ENCODE measurements at regions not wholly inside any gene's neighbourhood (a gene's known extent, or its start where the extent isn't known, plus 50 kb on each side); places are given as distances from the start of the nearest gene placed in this dataset.

DNA sequence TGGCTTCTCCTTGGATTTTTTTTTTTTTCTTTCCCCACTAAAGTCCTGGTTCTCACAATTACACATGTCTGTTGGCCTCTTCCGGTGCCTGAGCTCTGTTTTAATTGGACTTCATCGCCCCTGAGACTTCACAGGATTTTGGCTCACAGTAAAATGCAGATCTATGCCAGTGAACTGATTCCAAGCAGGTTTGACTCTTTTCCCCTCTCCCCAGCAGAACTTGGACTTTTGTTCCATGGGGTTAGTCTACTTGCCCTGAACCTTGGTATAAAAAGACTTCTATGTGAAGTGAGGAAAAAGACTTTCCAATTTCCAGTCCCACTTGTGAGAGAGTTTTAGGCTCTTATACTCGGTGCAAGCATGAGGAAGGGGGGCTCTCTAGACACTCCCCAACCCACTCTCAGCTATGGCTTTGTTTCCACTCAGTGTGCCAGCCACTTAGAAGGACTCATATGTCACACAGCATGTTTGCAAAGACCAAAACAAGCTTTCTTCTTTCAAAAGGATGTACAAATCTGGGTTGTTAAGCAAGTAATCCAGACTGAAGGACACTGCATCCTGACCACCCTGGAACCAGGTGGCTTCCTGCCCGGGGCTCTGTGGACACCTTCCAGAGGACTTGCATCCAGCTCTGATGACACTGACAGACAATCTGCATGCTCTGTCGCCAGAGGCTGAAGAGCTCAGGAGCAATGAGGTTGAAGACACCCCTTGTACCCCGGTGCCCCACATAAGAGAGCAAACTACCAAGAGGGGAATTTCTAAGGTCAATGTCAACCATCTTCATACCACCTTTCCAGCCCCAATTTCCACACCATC lies 221.9 kb upstream of the EGLN3 start:
- H3K4me3 ChIP-seq (ENCODE audit: low read depth, low read length): no peak overlapping the region
- no peak for TF ChIP-seq CTCF (IDR thresholded peaks at IDR 0.05; ENCODE audit: low read depth, low read length)

- H3K4me3 ChIP-seq (ENCODE audit: low read depth, low read length): no peak overlapping the region
- no peak for TF ChIP-seq CTCF (IDR thresholded peaks at IDR 0.05; ENCODE audit: low read depth, low read length)
These were observed 221.2 kb upstream of the EGLN3 start for GRCh38 chr14:34172173-34172451.

DNA sequence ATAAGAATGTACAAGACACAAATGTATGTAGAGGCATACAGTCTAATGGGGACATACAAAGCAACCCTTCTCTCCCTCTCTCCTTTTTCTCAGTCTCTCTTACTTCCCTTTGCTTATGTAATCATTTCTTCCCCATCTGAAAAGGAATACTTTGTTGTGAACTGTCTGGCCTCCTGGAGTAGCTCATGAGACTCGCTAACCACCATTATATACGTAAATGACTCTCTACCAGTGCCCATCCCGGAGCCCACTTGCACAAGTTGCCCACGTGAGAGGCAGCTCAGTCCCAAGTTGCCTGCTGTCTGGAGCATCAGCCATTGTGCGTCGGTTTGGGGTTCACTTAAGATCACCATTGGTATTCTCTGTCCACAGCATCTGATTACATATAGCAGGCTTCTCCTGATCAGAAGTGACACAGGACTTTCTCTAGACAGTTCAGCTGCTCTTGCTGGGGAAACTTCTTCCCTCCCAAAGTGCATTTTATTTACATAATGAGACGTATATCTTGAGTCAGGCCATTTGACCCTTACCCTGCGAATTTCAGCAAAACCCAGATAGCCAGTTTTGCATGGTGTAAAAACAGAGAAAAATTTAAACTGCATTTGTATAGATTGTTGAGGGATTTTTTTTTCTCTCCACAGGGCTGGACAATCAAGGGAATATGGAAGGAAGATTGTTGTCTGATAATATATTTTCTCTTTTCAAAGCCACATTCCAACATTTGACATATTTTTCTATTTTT lies 220.7 kb upstream of the EGLN3 start:
- H3K4me3 ChIP-seq (ENCODE audit: low read depth, low read length): no peak overlapping the region
- no peak for TF ChIP-seq CTCF (IDR thresholded peaks at IDR 0.05; ENCODE audit: low read depth, low read length)

GRCh38 chr14:34170882-34171281 lies 220.0 kb upstream of the EGLN3 start:
- H3K4me3 ChIP-seq (ENCODE audit: low read depth, low read length): no peak overlapping the region
- no peak for TF ChIP-seq CTCF (IDR thresholded peaks at IDR 0.05; ENCODE audit: low read depth, low read length)

DNA sequence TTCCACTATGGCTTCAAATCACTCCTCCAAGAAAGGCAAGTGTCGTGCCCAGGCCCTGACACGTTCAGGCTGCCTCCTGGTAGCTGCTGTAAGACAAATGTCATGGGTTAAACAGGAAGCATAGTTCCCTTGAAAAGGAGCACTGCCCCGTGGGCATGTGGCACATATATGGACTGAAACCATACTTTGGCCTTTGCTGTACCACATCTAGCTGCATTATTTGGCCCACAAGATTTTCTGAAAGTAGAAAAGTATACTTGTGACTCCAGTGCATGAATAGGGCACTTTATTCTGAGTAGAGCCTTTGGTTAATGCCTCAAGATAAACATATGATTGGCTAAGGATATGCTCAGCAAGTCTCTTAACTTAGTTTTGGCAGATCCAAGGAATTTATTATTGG lies 218.7 kb upstream of the EGLN3 start:
- no peak overlapping the region for H3K4me3 ChIP-seq (ENCODE audit: low read depth, low read length)
- no peak for TF ChIP-seq CTCF (IDR thresholded peaks at IDR 0.05; ENCODE audit: low read depth, low read length)

DNA sequence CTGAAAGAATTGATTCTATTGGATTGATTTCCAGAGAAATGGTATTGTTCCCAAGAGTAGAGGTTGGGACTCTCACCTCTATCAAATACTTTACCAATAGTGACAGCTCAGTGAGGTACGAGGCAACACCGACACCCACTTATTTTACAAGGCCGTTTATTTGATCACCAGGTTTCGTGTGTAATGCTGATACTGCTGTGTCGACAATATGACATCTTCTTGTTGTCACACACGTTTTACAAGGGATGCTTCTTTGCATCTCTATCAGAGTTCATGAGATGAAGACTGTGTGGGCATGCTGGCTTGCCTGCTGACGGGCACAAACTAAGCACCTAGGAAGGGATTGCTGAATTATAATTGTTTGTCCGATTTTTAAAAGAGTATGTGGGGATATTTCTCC lies 217.8 kb upstream of the EGLN3 start:
- TF ChIP-seq CTCF (IDR thresholded peaks at IDR 0.05; ENCODE audit: low read depth, low read length): no peak
- H3K4me3 ChIP-seq (ENCODE audit: low read depth, low read length): no peak overlapping the region

GRCh38 chr14:34165847-34166350 lies 215.0 kb upstream of the EGLN3 start:
- TF ChIP-seq CTCF (IDR thresholded peaks at IDR 0.05; ENCODE audit: low read depth, low read length): no peak
- H3K4me3 ChIP-seq (ENCODE audit: low read depth, low read length): no peak overlapping the region
